GM12878 (cell line): ENCODE measurements at regions not wholly inside any gene's neighbourhood (a gene's known extent, or its start where the extent isn't known, plus 50 kb on each side); places are given as distances from the start of the nearest gene placed in this dataset.

ENCODE experiments used
- ATAC-seq: fragments of 200-7000 bp; cut with Tn5 transposase; 3 replicates; pipeline ENCODE4 v1.9.1; 2020; ENCODE audit warnings: mild to moderate bottlenecking, moderate library complexity
- BruUV-seq: library from RNA; stranded (reverse); fragments of 400-500 nt; replicated peaks from 2 replicates; lab custom pipeline; 2021; lab: Mats Ljungman, UMichigan
- CTCF ChIA-PET: fragments of 300-600 bp; sonication (Branson Sonifier 250); formaldehyde crosslinking; extraction: SDS; loops from one replicate; lab custom pipeline; 2021; ENCODE audit warnings: inconsistent platforms; lab: Yijun Ruan, JAX
- POLR2A ChIA-PET: fragments of 350-600 bp; formaldehyde crosslinking; extraction: SDS; loops from one replicate; lab custom pipeline; 2021; ENCODE audit warnings: inconsistent platforms; lab: Charles Lee
- RAD21 ChIA-PET: fragments of 300-600 bp; sonication (Branson Sonifier 250); formaldehyde crosslinking; loops from one replicate; lab custom pipeline; 2023; ENCODE audit warnings: antibody characterized with exemption; ENCODE audit not compliant: unreplicated experiment; lab: Charles Lee
- SMC1A ChIA-PET: fragments of 300-600 bp; sonication (Branson Sonifier 250); formaldehyde crosslinking; loops from one replicate; lab custom pipeline; 2023; ENCODE audit not compliant: unreplicated experiment, uncharacterized antibody; lab: Charles Lee
- DNase-seq: peaks from one replicate; pipeline ENCODE4 v3.0.0-alpha.2; 2011; ENCODE audit warnings: low read depth, low spot score
- FAIRE-seq: peaks from 3 replicates; lab custom pipeline; 2011; peaks lifted over from hg19 to GRCh38; lab: Jason Lieb, UNC
- H2AFZ ChIP-seq: 2 replicates; pipeline ENCODE4 v1.6.0; 2011; ENCODE audit warnings: low read depth, low read length, control low read depth; ENCODE audit not compliant: control insufficient read depth
- H3K27ac ChIP-seq: 2 replicates; pipeline ENCODE4 v1.5.1; 2011; ENCODE audit warnings: control low read depth; ENCODE audit not compliant: control insufficient read depth, insufficient read depth
- H3K27me3 ChIP-seq, 2 experiments: replicated peaks in 1 of 2; 2 replicates each; pipeline versions ENCODE4 v1.6.0 to v1.6.1; 2011; ENCODE audit warnings: low read length in 1 of 2; ENCODE audit not compliant: control insufficient read depth in 2 of 2, insufficient read depth in 2 of 2
- H3K36me3 ChIP-seq, 2 experiments: 2 replicates each; pipeline ENCODE4 v1.5.1; 2011; ENCODE audit warnings: low read length in 1 of 2; ENCODE audit not compliant: control insufficient read depth in 2 of 2, insufficient read depth in 2 of 2
- H3K4me1 ChIP-seq: 2 replicates; pipeline ENCODE4 v1.6.1; 2011; ENCODE audit warnings: mild to moderate bottlenecking, low read length, moderate library complexity, mixed read lengths; ENCODE audit not compliant: control insufficient read depth, insufficient read depth
- H3K4me2 ChIP-seq: 2 replicates; pipeline ENCODE4 v1.6.0; 2011; ENCODE audit warnings: control low read depth; ENCODE audit not compliant: control insufficient read depth, insufficient read depth
- H3K4me3 ChIP-seq: fragments of 200-600 bp; sonication (generic); 2 replicates; pipeline ENCODE4 v1.5.1; 2016
- H3K79me2 ChIP-seq: 2 replicates; pipeline ENCODE4 v1.6.0; 2011; ENCODE audit warnings: low read length; ENCODE audit not compliant: control insufficient read depth, insufficient read depth
- H3K9ac ChIP-seq: 2 replicates; pipeline ENCODE4 v1.8.0; 2011; ENCODE audit warnings: low read length, control low read depth, mixed read lengths; ENCODE audit not compliant: control insufficient read depth, insufficient read depth
- H3K9me3 ChIP-seq: replicated peaks from 3 replicates; pipeline ENCODE4 v1.5.1; 2011; ENCODE audit warnings: mild to moderate bottlenecking, low read length; ENCODE audit not compliant: control insufficient read depth, insufficient read depth
- H4K20me1 ChIP-seq: 2 replicates; pipeline ENCODE4 v1.6.0; 2011; ENCODE audit not compliant: control insufficient read depth, insufficient read depth
- POLR2AphosphoS2 ChIP-seq: IDR thresholded peaks from 2 replicates; pipeline ENCODE4 v1.6.1; 2011; ENCODE audit warnings: low read depth, mild to moderate bottlenecking, low read length, improper control_type of control experiment, moderate library complexity
- ZNF207 ChIP-seq: fragments of 450-650 bp; IDR thresholded peaks from 2 replicates; pipeline ENCODE4 v1.6.1; 2014; ENCODE audit warnings: antibody characterized with exemption, mild to moderate bottlenecking, borderline replicate concordance
- WGBS: methylation state at CpG from one replicate; pipeline ENCODE4 v1.1.6; 2016; ENCODE audit warnings: low lambda C conversion rate; ENCODE audit not compliant: insufficient replicate concordance, insufficient coverage; ENCODE audit errors: missing lambda C conversion rate; 5-methylcytosine and 5-hydroxymethylcytosine counted together
- in situ Hi-C: fragments of 300-500 bp; cut with MboI; formaldehyde crosslinking; loops from 9 replicates; pipeline ENCODE4 v1.14.3; 2018; ENCODE audit warnings: mixed read lengths
- intact Hi-C: fragments of 100-400 bp; cut with micrococcal nuclease; formaldehyde crosslinking; loops from one replicate; pipeline ENCODE4 v1.14.2; 2022; ENCODE audit not compliant: unreplicated experiment
- TF ChIP-seq, protein P1 (sequence below): fragments of 450-650 bp; IDR thresholded peaks from 2 replicates; pipeline ENCODE4 v1.6.1; 2016; ENCODE audit warnings: mild to moderate bottlenecking

DNA sequence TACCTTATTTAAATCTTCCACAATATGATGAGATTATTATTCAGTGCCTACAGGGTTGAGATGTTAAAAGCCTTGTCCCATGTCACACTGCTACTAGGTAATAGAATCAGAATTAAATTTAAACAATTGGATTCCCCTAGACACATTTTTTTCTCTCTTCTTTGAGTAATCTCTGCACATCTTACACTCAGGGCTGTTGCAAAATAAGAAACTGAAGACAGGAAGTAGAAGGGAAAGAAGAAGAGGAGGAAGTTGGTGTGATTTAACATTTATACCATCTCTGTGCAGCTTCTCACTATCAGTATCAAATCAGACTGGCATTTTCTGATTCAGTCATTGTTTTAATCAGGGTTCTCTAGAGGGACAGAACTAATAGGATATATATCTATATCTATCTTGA, 677.6 kb downstream of the IRS1 start:
- Histone ChIP-seq H3K27ac (no peak overlapping the region), H3K4me2 (no peak overlapping the region), H3K9ac (no peak overlapping the region), H3K36me3 (no peaks in the 10 kb centered on the region), H3K9me3 (no peaks in the 10 kb centered on the region), H4K20me1 (no peaks in the 10 kb centered on the region), H3K79me2 (no peaks in the 10 kb centered on the region), H2AFZ (no peak overlapping the region), H3K4me1 (no peaks in the 10 kb centered on the region), H3K27me3 (no peaks in the 10 kb centered on the region), H3K4me3 (no peak overlapping the region)
- TF ChIP-seq, protein P1, sequence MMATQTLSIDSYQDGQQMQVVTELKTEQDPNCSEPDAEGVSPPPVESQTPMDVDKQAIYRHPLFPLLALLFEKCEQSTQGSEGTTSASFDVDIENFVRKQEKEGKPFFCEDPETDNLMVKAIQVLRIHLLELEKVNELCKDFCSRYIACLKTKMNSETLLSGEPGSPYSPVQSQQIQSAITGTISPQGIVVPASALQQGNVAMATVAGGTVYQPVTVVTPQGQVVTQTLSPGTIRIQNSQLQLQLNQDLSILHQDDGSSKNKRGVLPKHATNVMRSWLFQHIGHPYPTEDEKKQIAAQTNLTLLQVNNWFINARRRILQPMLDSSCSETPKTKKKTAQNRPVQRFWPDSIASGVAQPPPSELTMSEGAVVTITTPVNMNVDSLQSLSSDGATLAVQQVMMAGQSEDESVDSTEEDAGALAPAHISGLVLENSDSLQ: no peak
- no peak for TF ChIP-seq POLR2AphosphoS2
- ChIA-PET SMC1A (interaction anchor here (0.7 kb wide), 1 partner anchor 8 kb away, joined by 3 read pairs; no protein-coding TSS in a partner anchor), RAD21 (no interaction called here), POLR2A (no interaction called here), CTCF (interaction anchor here (0.6 kb wide), 1 partner anchor 60 kb away, joined by 4 read pairs; no protein-coding TSS in a partner anchor)
- DNase-seq (no peak), ATAC-seq (no peak), FAIRE-seq (no peak)
- in situ Hi-C loops: no loop called here
- intact Hi-C loops: no loop called here
- BruUV-seq: no TSS peak

DNA sequence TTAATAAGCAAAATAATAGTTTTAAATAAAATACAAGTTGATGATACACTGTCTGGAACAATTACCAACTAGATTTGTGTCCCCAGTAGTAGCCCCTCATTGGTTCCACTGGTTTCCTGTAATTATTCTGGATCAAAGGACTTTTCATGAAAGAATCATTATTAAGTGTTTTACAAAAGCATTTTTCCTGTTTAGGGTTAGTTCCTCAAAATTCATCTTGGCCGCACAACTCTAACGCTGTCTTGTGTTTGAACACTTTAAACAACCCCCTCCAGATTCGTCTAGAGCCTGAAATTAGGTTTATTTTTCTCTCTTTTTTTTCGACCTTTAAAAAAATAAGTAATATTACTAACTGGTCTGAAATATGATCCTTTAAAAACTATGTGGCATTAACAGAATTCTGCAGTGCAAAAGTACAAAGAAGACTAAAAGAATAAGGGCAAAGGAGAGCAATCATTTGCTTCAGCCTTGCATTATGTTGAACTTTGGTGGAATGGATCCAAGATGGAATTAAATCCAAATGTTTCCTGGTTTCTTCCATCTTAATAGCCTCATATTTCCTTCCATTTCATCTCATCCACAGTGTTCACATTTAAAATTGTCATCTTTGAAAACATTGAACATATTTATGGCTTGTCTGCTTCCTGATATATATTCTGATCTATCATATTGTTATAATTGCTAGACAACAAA, 678.4 kb downstream of the IRS1 start:
- 3% methylated on average over 4 of the region's 4 CpGs for WGBS
- ChIA-PET RAD21 (no interaction called here), POLR2A (no interaction called here), SMC1A (interaction anchor here (0.7 kb wide), 1 partner anchor 8 kb away, joined by 3 read pairs; no protein-coding TSS in a partner anchor), CTCF (interaction anchor here (0.6 kb wide), 1 partner anchor 61 kb away, joined by 4 read pairs; no protein-coding TSS in a partner anchor)
- no peak for DNase-seq
- in situ Hi-C loops: no loop called here
- BruUV-seq: no TSS peak
- intact Hi-C loops: no loop called here
- no peaks in the 10 kb centered on the region for H4K20me1 ChIP-seq
- no peaks in the 10 kb centered on the region for H3K79me2 ChIP-seq
- H3K27ac ChIP-seq: no peak overlapping the region
- FAIRE-seq: no peak
- no peak for TF ChIP-seq ZNF207
- H3K9me3 ChIP-seq: no peaks in the 10 kb centered on the region
- no peak overlapping the region for H3K9ac ChIP-seq
- no peak overlapping the region for H3K4me2 ChIP-seq
- H3K27me3 ChIP-seq: no peaks in the 10 kb centered on the region
- H3K36me3 ChIP-seq: no peaks in the 10 kb centered on the region
- no peak for ATAC-seq
- no peaks in the 10 kb centered on the region for H3K4me1 ChIP-seq
- no peak overlapping the region for H2AFZ ChIP-seq
- H3K4me3 ChIP-seq: no peak overlapping the region
